ENCODE measurements at regions not wholly inside any gene's neighbourhood (a gene's known extent, or its start where the extent isn't known, plus 50 kb on each side); places are given as distances from the start of the nearest gene placed in this dataset.

DNA sequence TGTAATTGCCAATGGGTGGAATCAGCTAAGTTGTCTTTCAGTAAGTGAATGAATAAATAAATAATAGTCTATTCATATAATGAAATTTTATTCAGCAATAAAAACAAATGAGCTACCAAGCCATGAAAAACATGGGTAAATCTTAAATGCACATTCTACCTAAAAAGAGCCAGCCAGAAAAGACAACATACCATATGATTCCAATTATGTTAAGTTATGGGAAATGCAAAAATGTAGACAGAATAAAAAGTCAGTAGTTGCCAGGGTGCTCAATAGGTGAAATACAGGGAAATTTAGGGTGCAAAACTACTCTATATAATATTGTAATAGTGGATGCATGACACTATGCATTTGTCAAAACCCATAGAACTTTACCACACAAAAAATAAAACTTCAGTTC lies 277.2 kb upstream of the EPHA6 start:
- peaks cover 16% of the 10 kb centered on the region for H3K9me3 Mint-ChIP-seq
- no peak for DNase-seq (ENCODE audit: low spot score)
- no peak overlapping the region for H3K4me3 Mint-ChIP-seq
- H3K4me1 Mint-ChIP-seq, result no peaks in the 10 kb centered on the region
- ChIA-PET POLR2A (no interaction called here), CTCF (no interaction called here)
- ATAC-seq, result no peak
- TF ChIP-seq NR1H2 (CRISPR knock-in tag; IDR thresholded peaks at IDR 0.05), result no peak
- TF ChIP-seq, protein P1, sequence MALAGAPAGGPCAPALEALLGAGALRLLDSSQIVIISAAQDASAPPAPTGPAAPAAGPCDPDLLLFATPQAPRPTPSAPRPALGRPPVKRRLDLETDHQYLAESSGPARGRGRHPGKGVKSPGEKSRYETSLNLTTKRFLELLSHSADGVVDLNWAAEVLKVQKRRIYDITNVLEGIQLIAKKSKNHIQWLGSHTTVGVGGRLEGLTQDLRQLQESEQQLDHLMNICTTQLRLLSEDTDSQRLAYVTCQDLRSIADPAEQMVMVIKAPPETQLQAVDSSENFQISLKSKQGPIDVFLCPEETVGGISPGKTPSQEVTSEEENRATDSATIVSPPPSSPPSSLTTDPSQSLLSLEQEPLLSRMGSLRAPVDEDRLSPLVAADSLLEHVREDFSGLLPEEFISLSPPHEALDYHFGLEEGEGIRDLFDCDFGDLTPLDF (CRISPR knock-in tag; IDR thresholded peaks at IDR 0.05), result no peak
- no peak for TF ChIP-seq NFE2L1 (CRISPR knock-in tag; IDR thresholded peaks at IDR 0.05)
- no peaks in the 10 kb centered on the region for H3K27me3 Mint-ChIP-seq (ENCODE audit: low read depth)
- H3K27ac Mint-ChIP-seq, result no peak overlapping the region
- no peaks in the 10 kb centered on the region; the same call in 1 of the 2 replicates for H3K36me3 Mint-ChIP-seq

DNA sequence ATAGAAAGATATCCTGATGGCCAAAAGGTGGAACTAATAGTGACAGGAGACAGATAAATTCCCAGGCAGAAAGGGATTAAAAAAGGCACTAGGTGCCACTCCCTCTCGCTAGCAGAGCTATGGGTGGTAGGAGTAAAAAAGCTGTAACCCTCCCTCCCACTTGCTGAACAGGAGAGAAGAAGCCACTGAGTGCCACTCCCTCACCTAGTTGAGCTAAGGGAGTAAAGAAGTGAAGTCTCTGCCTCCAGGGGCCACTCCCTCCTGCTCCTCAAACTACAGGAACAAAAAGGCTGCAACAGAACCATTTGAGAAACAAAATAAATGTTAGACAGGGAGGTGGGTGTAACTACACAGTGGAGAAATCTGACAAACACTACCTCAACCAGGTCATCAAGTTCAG lies 276.2 kb upstream of the EPHA6 start:
- ChIA-PET POLR2A (no interaction called here), CTCF (no interaction called here)
- Mint-ChIP-seq H3K4me3 (no peak overlapping the region), H3K36me3 (no peaks in the 10 kb centered on the region), H3K4me1 (no peaks in the 10 kb centered on the region), H3K27me3 (ENCODE audit: low read depth) (no peaks in the 10 kb centered on the region), H3K9me3 (peaks cover 6% of the 10 kb centered on the region; the same call in 1 of the 2 replicates), H3K27ac (no peak overlapping the region)
- no peak; the same call in 1 of the 2 replicates for ATAC-seq
- no peak for TF ChIP-seq FOXJ3 (CRISPR knock-in tag; IDR thresholded peaks at IDR 0.05; ENCODE audit: borderline replicate concordance)
- no peak for TF ChIP-seq TP53 (CRISPR knock-in tag; IDR thresholded peaks at IDR 0.05)
- no peak for DNase-seq (ENCODE audit: low spot score)

- no peak for DNase-seq (ENCODE audit: low spot score)
- no peaks in the 10 kb centered on the region for H3K27me3 Mint-ChIP-seq (ENCODE audit: low read depth)
- no peaks in the 10 kb centered on the region; the same call in 1 of the 2 replicates for H3K36me3 Mint-ChIP-seq
- no peaks in the 10 kb centered on the region for H3K4me1 Mint-ChIP-seq
- H3K4me3 Mint-ChIP-seq, result no peak overlapping the region
- ChIA-PET POLR2A (no interaction called here), CTCF (no interaction called here)
- ATAC-seq, result no peak
- no peak overlapping the region for H3K27ac Mint-ChIP-seq
- peaks cover 13% of the 10 kb centered on the region for H3K9me3 Mint-ChIP-seq
- TF ChIP-seq NFE2L1 (CRISPR knock-in tag; IDR thresholded peaks at IDR 0.05) (no peak), MYBL2 (CRISPR knock-in tag; IDR thresholded peaks at IDR 0.05) (no peak), FOXJ3 (CRISPR knock-in tag; IDR thresholded peaks at IDR 0.05; ENCODE audit: borderline replicate concordance) (no peak), ELF4 (CRISPR knock-in tag; IDR thresholded peaks at IDR 0.05; ENCODE audit: low read depth) (no peak), CREB1 (CRISPR knock-in tag; IDR thresholded peaks at IDR 0.05) (no peak), ZNF263 (CRISPR knock-in tag; IDR thresholded peaks at IDR 0.05; ENCODE audit: low read depth) (no peak), HMGA2 (CRISPR knock-in tag; IDR thresholded peaks at IDR 0.05) (no peak), TCF7 (CRISPR knock-in tag; IDR thresholded peaks at IDR 0.05; ENCODE audit: low read depth) (no peak), OVOL2 (CRISPR knock-in tag; IDR thresholded peaks at IDR 0.05; ENCODE audit: borderline replicate concordance) (no peak), ZNF416 (CRISPR knock-in tag; IDR thresholded peaks at IDR 0.05) (no peak)
- TF ChIP-seq, protein P2, sequence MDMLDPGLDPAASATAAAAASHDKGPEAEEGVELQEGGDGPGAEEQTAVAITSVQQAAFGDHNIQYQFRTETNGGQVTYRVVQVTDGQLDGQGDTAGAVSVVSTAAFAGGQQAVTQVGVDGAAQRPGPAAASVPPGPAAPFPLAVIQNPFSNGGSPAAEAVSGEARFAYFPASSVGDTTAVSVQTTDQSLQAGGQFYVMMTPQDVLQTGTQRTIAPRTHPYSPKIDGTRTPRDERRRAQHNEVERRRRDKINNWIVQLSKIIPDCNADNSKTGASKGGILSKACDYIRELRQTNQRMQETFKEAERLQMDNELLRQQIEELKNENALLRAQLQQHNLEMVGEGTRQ (CRISPR knock-in tag; IDR thresholded peaks at IDR 0.05), result no peak
- TF ChIP-seq, protein P3, sequence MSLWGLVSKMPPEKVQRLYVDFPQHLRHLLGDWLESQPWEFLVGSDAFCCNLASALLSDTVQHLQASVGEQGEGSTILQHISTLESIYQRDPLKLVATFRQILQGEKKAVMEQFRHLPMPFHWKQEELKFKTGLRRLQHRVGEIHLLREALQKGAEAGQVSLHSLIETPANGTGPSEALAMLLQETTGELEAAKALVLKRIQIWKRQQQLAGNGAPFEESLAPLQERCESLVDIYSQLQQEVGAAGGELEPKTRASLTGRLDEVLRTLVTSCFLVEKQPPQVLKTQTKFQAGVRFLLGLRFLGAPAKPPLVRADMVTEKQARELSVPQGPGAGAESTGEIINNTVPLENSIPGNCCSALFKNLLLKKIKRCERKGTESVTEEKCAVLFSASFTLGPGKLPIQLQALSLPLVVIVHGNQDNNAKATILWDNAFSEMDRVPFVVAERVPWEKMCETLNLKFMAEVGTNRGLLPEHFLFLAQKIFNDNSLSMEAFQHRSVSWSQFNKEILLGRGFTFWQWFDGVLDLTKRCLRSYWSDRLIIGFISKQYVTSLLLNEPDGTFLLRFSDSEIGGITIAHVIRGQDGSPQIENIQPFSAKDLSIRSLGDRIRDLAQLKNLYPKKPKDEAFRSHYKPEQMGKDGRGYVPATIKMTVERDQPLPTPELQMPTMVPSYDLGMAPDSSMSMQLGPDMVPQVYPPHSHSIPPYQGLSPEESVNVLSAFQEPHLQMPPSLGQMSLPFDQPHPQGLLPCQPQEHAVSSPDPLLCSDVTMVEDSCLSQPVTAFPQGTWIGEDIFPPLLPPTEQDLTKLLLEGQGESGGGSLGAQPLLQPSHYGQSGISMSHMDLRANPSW (CRISPR knock-in tag; conservative IDR thresholded peaks at IDR 0.05; ENCODE audit: low read depth), result no peak
- TF ChIP-seq, protein P4, sequence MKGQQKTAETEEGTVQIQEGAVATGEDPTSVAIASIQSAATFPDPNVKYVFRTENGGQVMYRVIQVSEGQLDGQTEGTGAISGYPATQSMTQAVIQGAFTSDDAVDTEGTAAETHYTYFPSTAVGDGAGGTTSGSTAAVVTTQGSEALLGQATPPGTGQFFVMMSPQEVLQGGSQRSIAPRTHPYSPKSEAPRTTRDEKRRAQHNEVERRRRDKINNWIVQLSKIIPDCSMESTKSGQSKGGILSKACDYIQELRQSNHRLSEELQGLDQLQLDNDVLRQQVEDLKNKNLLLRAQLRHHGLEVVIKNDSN (CRISPR knock-in tag; IDR thresholded peaks at IDR 0.05), result no peak
Observed at GRCh38 chr3:96548073-96548472, 266.3 kb upstream of the EPHA6 start.

All from WTC11 (cell line).